H9 (cell line): ENCODE measurements at regions not wholly inside any gene's neighbourhood (a gene's known extent, or its start where the extent isn't known, plus 50 kb on each side); places are given as distances from the start of the nearest gene placed in this dataset.

Experiments used
- DNase-seq: peaks from one replicate; pipeline ENCODE4 v3.0.0-alpha.2; 2017
- H2AFZ ChIP-seq: one replicate; pipeline ENCODE4 v1.6.1; 2013; ENCODE audit warnings: mild to moderate bottlenecking, low read length, control low read depth, moderate library complexity
- H2AK5ac ChIP-seq: 2 replicates; pipeline ENCODE4 v1.6.1; 2013; ENCODE audit warnings: low read length, control low read depth, mixed read lengths; ENCODE audit not compliant: insufficient read length
- H2BK120ac ChIP-seq: one replicate; pipeline ENCODE4 v1.6.1; 2013; ENCODE audit warnings: low read depth, mild to moderate bottlenecking, low read length, control low read depth, inconsistent platforms; ENCODE audit not compliant: poor library complexity, severe bottlenecking
- H2BK12ac ChIP-seq: 2 replicates; pipeline ENCODE4 v1.6.1; 2013; ENCODE audit warnings: low read length, control low read depth, mixed read lengths, low read depth; ENCODE audit not compliant: insufficient read length
- H2BK15ac ChIP-seq: 2 replicates; pipeline ENCODE4 v1.6.1; 2013; ENCODE audit warnings: low read depth, low read length, control low read depth
- H2BK20ac ChIP-seq: one replicate; pipeline ENCODE4 v1.6.1; 2013; ENCODE audit warnings: low read depth, mild to moderate bottlenecking, low read length, control low read depth, inconsistent platforms; ENCODE audit not compliant: poor library complexity, severe bottlenecking
- H2BK5ac ChIP-seq: 2 replicates; pipeline ENCODE4 v1.6.1; 2013; ENCODE audit warnings: low read length, control low read depth, mixed read lengths; ENCODE audit not compliant: insufficient read length
- H3K14ac ChIP-seq: 2 replicates; pipeline ENCODE4 v1.6.1; 2013; ENCODE audit warnings: low read length, control low read depth; ENCODE audit not compliant: insufficient read depth
- H3K18ac ChIP-seq: 2 replicates; pipeline ENCODE4 v1.6.1; 2013; ENCODE audit warnings: low read depth, mild to moderate bottlenecking, mixed read lengths, low read length, control low read depth; ENCODE audit not compliant: insufficient read length
- H3K23ac ChIP-seq: 2 replicates; pipeline ENCODE4 v1.6.1; 2013; ENCODE audit warnings: low read length, control low read depth, mixed read lengths, low read depth; ENCODE audit not compliant: insufficient read length
- H3K23me2 ChIP-seq: 2 replicates; pipeline ENCODE4 v1.6.1; 2013; ENCODE audit warnings: low read depth, mild to moderate bottlenecking, mixed read lengths, low read length, control low read depth; ENCODE audit not compliant: insufficient read length, poor library complexity, severe bottlenecking
- H3K27ac ChIP-seq: 2 replicates; pipeline ENCODE4 v1.5.1; 2013; ENCODE audit warnings: low read length, control low read depth, mixed read lengths, low read depth; ENCODE audit not compliant: insufficient read length
- H3K27me3 ChIP-seq: 2 replicates; pipeline ENCODE4 v1.6.1; 2013; ENCODE audit warnings: low read length, control low read depth, inconsistent platforms; ENCODE audit not compliant: insufficient read depth
- H3K4ac ChIP-seq: 2 replicates; pipeline ENCODE4 v1.6.1; 2013; ENCODE audit warnings: low read depth, mild to moderate bottlenecking, control low read depth, inconsistent platforms, low read length, moderate library complexity
- H3K4me1 ChIP-seq: 2 replicates; pipeline ENCODE4 v1.6.1; 2013; ENCODE audit warnings: low read length, control low read depth, inconsistent platforms; ENCODE audit not compliant: insufficient read depth
- H3K4me2 ChIP-seq: 2 replicates; pipeline ENCODE4 v1.6.1; 2013; ENCODE audit warnings: low read length, control low read depth, mixed read lengths; ENCODE audit not compliant: insufficient read length, insufficient read depth
- H3K56ac ChIP-seq: 2 replicates; pipeline ENCODE4 v1.6.1; 2013; ENCODE audit warnings: low read depth, mild to moderate bottlenecking, mixed read lengths, low read length, control low read depth; ENCODE audit not compliant: insufficient read length
- H3K79me1 ChIP-seq: 2 replicates; pipeline ENCODE4 v1.6.1; 2013; ENCODE audit warnings: low read depth, mild to moderate bottlenecking, moderate library complexity, low read length, control low read depth, inconsistent platforms; ENCODE audit not compliant: insufficient read depth, poor library complexity, severe bottlenecking
- H3K79me2 ChIP-seq: 2 replicates; pipeline ENCODE4 v1.6.1; 2013; ENCODE audit warnings: low read length, control low read depth, inconsistent platforms; ENCODE audit not compliant: insufficient read depth
- H3K9ac ChIP-seq: 2 replicates; pipeline ENCODE4 v1.6.1; 2013; ENCODE audit warnings: low read length, control low read depth, mixed read lengths; ENCODE audit not compliant: insufficient read length; ENCODE audit errors: extremely low read depth
- H3K9me3 ChIP-seq: one replicate; pipeline ENCODE4 v1.6.1; 2013; ENCODE audit warnings: low read depth, low read length, inconsistent platforms; ENCODE audit not compliant: control insufficient read depth
- H3T11ph ChIP-seq: one replicate; pipeline ENCODE4 v1.6.1; 2013; ENCODE audit warnings: mild to moderate bottlenecking, low read length, control low read depth, inconsistent platforms
- H4K20me1 ChIP-seq: one replicate; pipeline ENCODE4 v1.6.1; 2013; ENCODE audit not compliant: control insufficient read depth, insufficient read length, insufficient read depth
- H4K5ac ChIP-seq: 2 replicates; pipeline ENCODE4 v1.6.1; 2013; ENCODE audit warnings: low read depth, mild to moderate bottlenecking, mixed read lengths, low read length, control low read depth; ENCODE audit not compliant: insufficient read length
- H4K8ac ChIP-seq: replicated peaks from 2 replicates; pipeline ENCODE4 v1.6.1; 2013; ENCODE audit warnings: low read length, control low read depth, mixed read lengths, low read depth; ENCODE audit not compliant: insufficient read length
- H4K91ac ChIP-seq: 2 replicates; pipeline ENCODE4 v1.6.1; 2013; ENCODE audit warnings: low read depth, mild to moderate bottlenecking, moderate library complexity, mixed read lengths, low read length, control low read depth; ENCODE audit not compliant: insufficient read length
- H3K27ac Mint-ChIP-seq, 3 experiments: 2 replicates in 2 of 3; 3 replicates in 1 of 3; pipeline ENCODE4 v1.8.0; 2020 to 2021; ENCODE audit warnings: mixed read lengths in 3 of 3, mild to moderate bottlenecking in 1 of 3, moderate library complexity in 1 of 3
- H3K27me3 Mint-ChIP-seq: 2 replicates; pipeline ENCODE4 v1.8.0; 2021; ENCODE audit warnings: low read depth, mild to moderate bottlenecking, moderate library complexity, mixed read lengths
- H3K36me3 Mint-ChIP-seq, 3 experiments: 2 replicates in 2 of 3; 3 replicates in 1 of 3; pipeline ENCODE4 v1.8.0; 2020 to 2021; ENCODE audit warnings: low read depth in 3 of 3, mixed read lengths in 3 of 3; ENCODE audit not compliant: insufficient read depth in 1 of 3
- H3K4me1 Mint-ChIP-seq, 2 experiments: 2 replicates each; pipeline ENCODE4 v1.8.0; 2020; ENCODE audit warnings: mixed read lengths in 2 of 2
- H3K4me3 Mint-ChIP-seq, 2 experiments: 2 replicates in 1 of 2; 3 replicates in 1 of 2; pipeline ENCODE4 v1.8.0; 2020 to 2021; ENCODE audit warnings: mild to moderate bottlenecking in 2 of 2, mixed read lengths in 2 of 2, moderate library complexity in 1 of 2
- H3K9me3 Mint-ChIP-seq, 2 experiments: 2 replicates in 1 of 2; 3 replicates in 1 of 2; pipeline ENCODE4 v1.8.0; 2020; ENCODE audit warnings: mild to moderate bottlenecking in 2 of 2, mixed read lengths in 2 of 2, moderate library complexity in 1 of 2
- WGBS: extraction: QIAGEN DNeasy Blood & Tissue Kit; methylation state at CpG from one replicate; pipeline ENCODE4 v1.1.7; 2013; ENCODE audit warnings: missing lambda C conversion rate, low lambda C conversion rate, mixed read lengths; ENCODE audit not compliant: insufficient read length; ENCODE audit errors: extremely low coverage; 5-methylcytosine and 5-hydroxymethylcytosine counted together
- TF ChIP-seq, protein P1 (sequence below): fragments of 200-600 bp; sonication (generic); conservative IDR thresholded peaks from 3 replicates; pipeline ENCODE4 v1.8.0; 2021; ENCODE audit warnings: antibody characterized with exemption, mild to moderate bottlenecking

DNA sequence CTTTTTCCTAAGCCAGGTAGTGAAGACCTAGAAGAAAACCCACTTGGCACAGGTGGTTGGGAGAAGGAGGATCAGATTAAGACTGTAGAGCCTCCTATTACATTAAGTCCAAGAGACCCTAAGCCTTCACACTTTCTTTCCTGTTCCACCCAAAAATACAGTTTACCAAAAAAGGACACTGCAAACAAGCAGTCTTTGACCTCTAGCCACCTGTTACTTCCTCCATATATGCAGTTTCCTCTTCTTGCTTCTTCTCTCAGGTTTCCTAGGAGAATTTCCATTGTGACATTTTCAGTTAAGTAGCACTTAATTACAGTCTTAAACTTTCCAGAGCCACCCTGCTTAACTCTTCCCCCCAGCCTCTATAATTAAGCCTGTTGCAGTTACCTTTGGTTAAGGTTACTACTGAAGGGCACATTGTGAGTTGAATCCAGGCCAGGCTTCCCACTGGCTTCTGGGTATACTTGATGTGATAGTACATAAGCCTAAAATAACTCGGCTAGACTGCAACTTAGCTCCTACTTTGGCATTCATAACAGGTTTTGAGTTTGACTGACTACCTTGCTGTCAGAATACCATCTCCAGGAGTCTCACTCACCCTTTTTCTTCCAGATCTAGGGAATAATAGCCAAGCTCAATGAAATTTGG lies 114.2 kb upstream of the UMPS start:
- no peak overlapping the region for H2BK15ac ChIP-seq

More for the DNA sequence above, 114.2 kb upstream of the UMPS start:
- Mint-ChIP-seq H3K36me3 (no peaks in the 10 kb centered on the region), H3K27me3 (no peaks in the 10 kb centered on the region), H3K27ac (no peak overlapping the region; a peak in 1 of 7 replicates), H3K4me1 (peaks cover 9 to 12% of the 10 kb centered on the region in 2 experiments), H3K9me3 (no peaks in the 10 kb centered on the region), H3K4me3 (no peak overlapping the region)
- Histone ChIP-seq H3K18ac (no peak overlapping the region), H3K27me3 (no peaks in the 10 kb centered on the region), H4K91ac (no peak overlapping the region), H2BK12ac (no peak overlapping the region), H2AK5ac (no peak overlapping the region), H3K9me3 (no peaks in the 10 kb centered on the region), H3K14ac (no peak overlapping the region), H3K79me1 (no peaks in the 10 kb centered on the region), H2BK20ac (no peak overlapping the region), H3K23me2 (no peaks in the 10 kb centered on the region), H3K79me2 (no peaks in the 10 kb centered on the region), H2AFZ (no peak overlapping the region), H3K27ac (no peak overlapping the region), H3K4ac (no peak overlapping the region), H2BK120ac (no peak overlapping the region), H3T11ph (no peak overlapping the region), H3K4me2 (no peak overlapping the region), H4K5ac (no peak overlapping the region), H3K9ac (no peak overlapping the region), H3K56ac (no peak overlapping the region), H3K4me1 (no peaks in the 10 kb centered on the region), H4K20me1 (no peaks in the 10 kb centered on the region), H4K8ac (no peak overlapping the region), H2BK5ac (no peak overlapping the region), H3K23ac (no peak overlapping the region)
- DNase-seq, result no peak
- WGBS, result no CpG with 5 or more reads among the region's 1 CpG
- TF ChIP-seq, protein P1, sequence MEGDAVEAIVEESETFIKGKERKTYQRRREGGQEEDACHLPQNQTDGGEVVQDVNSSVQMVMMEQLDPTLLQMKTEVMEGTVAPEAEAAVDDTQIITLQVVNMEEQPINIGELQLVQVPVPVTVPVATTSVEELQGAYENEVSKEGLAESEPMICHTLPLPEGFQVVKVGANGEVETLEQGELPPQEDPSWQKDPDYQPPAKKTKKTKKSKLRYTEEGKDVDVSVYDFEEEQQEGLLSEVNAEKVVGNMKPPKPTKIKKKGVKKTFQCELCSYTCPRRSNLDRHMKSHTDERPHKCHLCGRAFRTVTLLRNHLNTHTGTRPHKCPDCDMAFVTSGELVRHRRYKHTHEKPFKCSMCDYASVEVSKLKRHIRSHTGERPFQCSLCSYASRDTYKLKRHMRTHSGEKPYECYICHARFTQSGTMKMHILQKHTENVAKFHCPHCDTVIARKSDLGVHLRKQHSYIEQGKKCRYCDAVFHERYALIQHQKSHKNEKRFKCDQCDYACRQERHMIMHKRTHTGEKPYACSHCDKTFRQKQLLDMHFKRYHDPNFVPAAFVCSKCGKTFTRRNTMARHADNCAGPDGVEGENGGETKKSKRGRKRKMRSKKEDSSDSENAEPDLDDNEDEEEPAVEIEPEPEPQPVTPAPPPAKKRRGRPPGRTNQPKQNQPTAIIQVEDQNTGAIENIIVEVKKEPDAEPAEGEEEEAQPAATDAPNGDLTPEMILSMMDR, result no peak
